ENCODE measurements at regions not wholly inside any gene's neighbourhood (a gene's known extent, or its start where the extent isn't known, plus 50 kb on each side); places are given as distances from the start of the nearest gene placed in this dataset.

GRCh38 chr5:10173716-10174115 is 76.0 kb downstream of the ATPSCKMT start:
- no peaks in the 10 kb centered on the region for H3K36me3 ChIP-seq (ENCODE audit: control insufficient read depth in 2 of 2, insufficient read depth in 1 of 2, low read length in 2 of 2)
- H3K4me1 ChIP-seq (ENCODE audit: control insufficient read depth, insufficient read depth, low read length), result no peaks in the 10 kb centered on the region
- H3K9me3 ChIP-seq (ENCODE audit: control insufficient read depth, insufficient read depth, low read depth, low read length), result no peaks in the 10 kb centered on the region
- no peak overlapping the region for H3K4me3 ChIP-seq (ENCODE audit: low read depth, low read length)
- no peak overlapping the region for H3K27ac ChIP-seq (ENCODE audit: extremely low read depth, low read depth, low read length)
- POLR2A ChIA-PET, result no interaction called here
- TF ChIP-seq PRDM6 (tag by site-specific recombination; IDR thresholded peaks at IDR 0.05) (no peak), ZNF266 (tag by site-specific recombination; IDR thresholded peaks at IDR 0.05; ENCODE audit: low read depth) (no peak), ZNF140 (tag by site-specific recombination; IDR thresholded peaks at IDR 0.05) (no peak), ZNF433 (tag by site-specific recombination; IDR thresholded peaks at IDR 0.05; ENCODE audit: low read depth) (no peak), ZNF394 (tag by site-specific recombination; IDR thresholded peaks at IDR 0.05; ENCODE audit: borderline replicate concordance) (no peak), ZNF621 (tag by site-specific recombination; IDR thresholded peaks at IDR 0.05) (no peak), ZNF530 (tag by site-specific recombination; IDR thresholded peaks at IDR 0.05; ENCODE audit: low read depth) (no peak), ZNF37A (tag by site-specific recombination; IDR thresholded peaks at IDR 0.05) (no peak), ZNF785 (tag by site-specific recombination; IDR thresholded peaks at IDR 0.05) (no peak), ZBTB17 (tag by site-specific recombination; IDR thresholded peaks at IDR 0.05) (no peak), TCF7L2 (IDR thresholded peaks at IDR 0.05; ENCODE audit: borderline replicate concordance, low read depth, low read length) (no peak)
- TF ChIP-seq, protein P1, sequence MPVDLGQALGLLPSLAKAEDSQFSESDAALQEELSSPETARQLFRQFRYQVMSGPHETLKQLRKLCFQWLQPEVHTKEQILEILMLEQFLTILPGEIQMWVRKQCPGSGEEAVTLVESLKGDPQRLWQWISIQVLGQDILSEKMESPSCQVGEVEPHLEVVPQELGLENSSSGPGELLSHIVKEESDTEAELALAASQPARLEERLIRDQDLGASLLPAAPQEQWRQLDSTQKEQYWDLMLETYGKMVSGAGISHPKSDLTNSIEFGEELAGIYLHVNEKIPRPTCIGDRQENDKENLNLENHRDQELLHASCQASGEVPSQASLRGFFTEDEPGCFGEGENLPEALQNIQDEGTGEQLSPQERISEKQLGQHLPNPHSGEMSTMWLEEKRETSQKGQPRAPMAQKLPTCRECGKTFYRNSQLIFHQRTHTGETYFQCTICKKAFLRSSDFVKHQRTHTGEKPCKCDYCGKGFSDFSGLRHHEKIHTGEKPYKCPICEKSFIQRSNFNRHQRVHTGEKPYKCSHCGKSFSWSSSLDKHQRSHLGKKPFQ (tag by site-specific recombination; IDR thresholded peaks at IDR 0.05), result no peak
- CTCF ChIA-PET, result no interaction called here

- H3K27ac ChIP-seq (ENCODE audit: extremely low read depth, low read depth, low read length), result no peak overlapping the region
- H3K4me3 ChIP-seq (ENCODE audit: low read depth, low read length), result no peak overlapping the region
- H3K36me3 ChIP-seq (ENCODE audit: control insufficient read depth in 2 of 2, insufficient read depth in 1 of 2, low read length in 2 of 2), result no peaks in the 10 kb centered on the region
- TF ChIP-seq ZNF660 (tag by site-specific recombination; IDR thresholded peaks at IDR 0.05), result no peak
- no peaks in the 10 kb centered on the region for H3K9me3 ChIP-seq (ENCODE audit: control insufficient read depth, insufficient read depth, low read depth, low read length)
- no peaks in the 10 kb centered on the region for H3K4me1 ChIP-seq (ENCODE audit: control insufficient read depth, insufficient read depth, low read length)
- ChIA-PET CTCF (interaction anchor here (0.7 to 1.0 kb wide), 2 partner anchors 15 to 361 kb away, joined by 3 to 6 read pairs; no protein-coding TSS in a partner anchor), POLR2A (no interaction called here)
Observed at GRCh38 chr5:10172247-10172646, 77.4 kb downstream of the ATPSCKMT start.

GRCh38 chr5:10169359-10169758 is 80.3 kb downstream of the ATPSCKMT start:
- H3K36me3 ChIP-seq (ENCODE audit: control insufficient read depth in 2 of 2, insufficient read depth in 1 of 2, low read length in 2 of 2), result no peaks in the 10 kb centered on the region
- no peak overlapping the region for H3K27ac ChIP-seq (ENCODE audit: extremely low read depth, low read depth, low read length)
- 0 out of 2 replicates have a peak, but pooled peaks cover 2% of the 10 kb centered on the region for H3K9me3 ChIP-seq (ENCODE audit: control insufficient read depth, insufficient read depth, low read depth, low read length)
- CTCF ChIA-PET, result interaction anchor here (0.7 kb wide), 1 partner anchor 293 kb away, joined by 3 read pairs; no protein-coding TSS in a partner anchor
- H3K4me3 ChIP-seq (ENCODE audit: low read depth, low read length), result no peak overlapping the region
- TF ChIP-seq ZNF133 (tag by site-specific recombination; IDR thresholded peaks at IDR 0.05), result no peak
- no peak for TF ChIP-seq ZNF76 (tag by site-specific recombination; IDR thresholded peaks at IDR 0.05; ENCODE audit: borderline replicate concordance, low read depth)
- TF ChIP-seq, protein P2, sequence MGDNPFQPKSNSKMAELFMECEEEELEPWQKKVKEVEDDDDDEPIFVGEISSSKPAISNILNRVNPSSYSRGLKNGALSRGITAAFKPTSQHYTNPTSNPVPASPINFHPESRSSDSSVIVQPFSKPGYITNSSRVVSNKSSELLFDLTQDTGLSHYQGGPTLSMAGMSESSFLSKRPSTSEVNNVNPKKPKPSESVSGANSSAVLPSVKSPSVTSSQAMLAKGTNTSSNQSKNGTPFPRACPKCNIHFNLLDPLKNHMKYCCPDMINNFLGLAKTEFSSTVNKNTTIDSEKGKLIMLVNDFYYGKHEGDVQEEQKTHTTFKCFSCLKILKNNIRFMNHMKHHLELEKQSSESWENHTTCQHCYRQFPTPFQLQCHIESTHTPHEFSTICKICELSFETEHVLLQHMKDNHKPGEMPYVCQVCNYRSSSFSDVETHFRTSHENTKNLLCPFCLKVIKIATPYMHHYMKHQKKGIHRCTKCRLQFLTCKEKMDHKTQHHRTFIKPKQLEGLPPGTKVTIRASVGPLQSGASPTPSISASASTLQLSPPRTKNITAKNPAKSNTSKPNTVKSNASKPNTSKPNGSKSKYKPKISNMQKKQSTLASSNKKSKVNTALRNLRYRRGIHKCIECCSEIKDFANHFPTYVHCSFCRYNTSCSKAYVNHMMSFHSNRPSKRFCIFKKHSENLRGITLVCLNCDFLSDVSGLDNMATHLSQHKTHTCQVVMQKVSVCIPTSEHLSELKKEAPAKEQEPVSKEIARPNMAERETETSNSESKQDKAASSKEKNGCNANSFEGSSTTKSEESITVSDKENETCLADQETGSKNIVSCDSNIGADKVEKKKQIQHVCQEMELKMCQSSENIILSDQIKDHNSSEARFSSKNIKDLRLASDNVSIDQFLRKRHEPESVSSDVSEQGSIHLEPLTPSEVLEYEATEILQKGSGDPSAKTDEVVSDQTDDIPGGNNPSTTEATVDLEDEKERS (tag by site-specific recombination; IDR thresholded peaks at IDR 0.05), result no peak
- no peak for TF ChIP-seq TCF7L2 (IDR thresholded peaks at IDR 0.05; ENCODE audit: borderline replicate concordance, low read depth, low read length)
- no peak for TF ChIP-seq MEIS1 (CRISPR knock-in tag; IDR thresholded peaks at IDR 0.05; ENCODE audit: borderline replicate concordance)
- TF ChIP-seq ZFP3 (tag by site-specific recombination; IDR thresholded peaks at IDR 0.05; ENCODE audit: low read depth), result no peak
- TF ChIP-seq, protein P3, sequence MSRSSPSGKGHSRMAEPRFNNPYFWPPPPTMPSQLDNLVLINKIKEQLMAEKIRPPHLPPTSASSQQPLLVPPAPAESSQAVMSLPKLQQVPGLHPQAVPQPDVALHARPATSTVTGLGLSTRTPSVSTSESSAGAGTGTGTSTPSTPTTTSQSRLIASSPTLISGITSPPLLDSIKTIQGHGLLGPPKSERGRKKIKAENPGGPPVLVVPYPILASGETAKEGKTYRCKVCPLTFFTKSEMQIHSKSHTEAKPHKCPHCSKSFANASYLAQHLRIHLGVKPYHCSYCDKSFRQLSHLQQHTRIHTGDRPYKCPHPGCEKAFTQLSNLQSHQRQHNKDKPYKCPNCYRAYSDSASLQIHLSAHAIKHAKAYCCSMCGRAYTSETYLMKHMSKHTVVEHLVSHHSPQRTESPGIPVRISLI (tag by site-specific recombination; IDR thresholded peaks at IDR 0.05), result no peak
- no peak for TF ChIP-seq ZNF248 (tag by site-specific recombination; IDR thresholded peaks at IDR 0.05)
- no peak for TF ChIP-seq ZNF658 (tag by site-specific recombination; IDR thresholded peaks at IDR 0.05)
- POLR2A ChIA-PET, result no interaction called here
- H3K4me1 ChIP-seq (ENCODE audit: control insufficient read depth, insufficient read depth, low read length), result no peaks in the 10 kb centered on the region

Measured in HEK293 (cell line).